ENCODE measurements at regions not wholly inside any gene's neighbourhood (a gene's known extent, or its start where the extent isn't known, plus 50 kb on each side); places are given as distances from the start of the nearest gene placed in this dataset.

GRCh38 chr6:62541502-62541901 lies 255.5 kb upstream of the KHDRBS2 start:
- TF ChIP-seq CTCF (conservative IDR thresholded peaks at IDR 0.05) (no peak), EZH2 (IDR thresholded peaks at IDR 0.05; ENCODE audit: low read depth) (no peak)
